K562 (cell line): ENCODE measurements at regions not wholly inside any gene's neighbourhood (a gene's known extent, or its start where the extent isn't known, plus 50 kb on each side); places are given as distances from the start of the nearest gene placed in this dataset.
A peak's percentile ranks its signal among the peaks of the same experiment; 100 is the strongest.

Experiments
- BCOR ChIP-seq: fragments of 450-650 bp; IDR thresholded peaks from 2 replicates; pipeline ENCODE4 v1.6.1; 2016
- CSDE1 ChIP-seq, 2 experiments: fragments of 450-650 bp; IDR thresholded peaks; 2 replicates each; pipeline ENCODE4 v1.6.1; 2016; ENCODE audit warnings: mild to moderate bottlenecking in 1 of 2
- FOXA1 ChIP-seq: fragments of 450-650 bp; IDR thresholded peaks from 2 replicates; pipeline ENCODE4 v1.6.1; 2016; ENCODE audit warnings: mild to moderate bottlenecking, borderline replicate concordance
- MAFG ChIP-seq: fragments of 450-650 bp; conservative IDR thresholded peaks from 2 replicates; pipeline ENCODE4 v1.6.1; 2016; ENCODE audit warnings: missing genetic modification characterization, missing compliant biosample characterization
- MCM3 ChIP-seq: fragments of 450-650 bp; IDR thresholded peaks from 2 replicates; pipeline ENCODE4 v1.6.1; 2016
- NELFE ChIP-seq: IDR thresholded peaks from 2 replicates; pipeline ENCODE4 v1.6.1; 2011; ENCODE audit warnings: mild to moderate bottlenecking; ENCODE audit not compliant: insufficient read depth, insufficient read length
- PHB ChIP-seq: fragments of 250-450 bp; sonication (Bioruptor Pico); IDR thresholded peaks from 2 replicates; pipeline ENCODE4 v1.5.0; 2021
- POLR3G ChIP-seq: IDR thresholded peaks from 2 replicates; pipeline ENCODE4 v1.6.1; 2011; ENCODE audit not compliant: insufficient read length, insufficient replicate concordance; ENCODE audit errors: extremely low read depth
- SMARCE1 ChIP-seq: fragments of 450-650 bp; IDR thresholded peaks from 2 replicates; pipeline ENCODE4 v1.7.1; 2016; ENCODE audit warnings: mild to moderate bottlenecking
- SRSF1 ChIP-seq: fragments of 200-400 bp; formaldehyde crosslinking; IDR thresholded peaks from 2 replicates; pipeline ENCODE4 v1.6.1; 2017; ENCODE audit warnings: mild to moderate bottlenecking, low read depth, low read length, moderate library complexity
- U2AF1 ChIP-seq: fragments of 200-400 bp; formaldehyde crosslinking; optimal IDR thresholded peaks from 2 replicates; pipeline ENCODE3; 2017; ENCODE audit warnings: mild to moderate bottlenecking, low read depth, low read length, moderate library complexity
- YBX1 ChIP-seq: fragments of 450-650 bp; IDR thresholded peaks from 2 replicates; pipeline ENCODE4 v1.7.1; 2016; ENCODE audit warnings: mild to moderate bottlenecking
- ZBED1 ChIP-seq: IDR thresholded peaks from 2 replicates; pipeline ENCODE4 v1.6.1; 2014
- ZSCAN29 ChIP-seq: fragments of 450-650 bp; IDR thresholded peaks from 2 replicates; pipeline ENCODE4 v1.6.1; 2017
- TF ChIP-seq, protein P1 (sequence below), 2 experiments: fragments of 450-650 bp; IDR thresholded peaks; 2 replicates each; pipeline ENCODE4 v1.6.1; 2018; ENCODE audit warnings: mild to moderate bottlenecking in 2 of 2, low read depth in 1 of 2; ENCODE audit not compliant: partially characterized antibody in 2 of 2
- TF ChIP-seq, protein P2 (sequence below): fragments of 250-450 bp; sonication (Bioruptor Pico); IDR thresholded peaks from 2 replicates; pipeline ENCODE4 v1.8.0; 2021; ENCODE audit warnings: mild to moderate bottlenecking, moderate library complexity
- TF ChIP-seq, protein P3 (sequence below): fragments of 250-450 bp; sonication (Bioruptor Pico); IDR thresholded peaks from 2 replicates; pipeline ENCODE4 v1.5.0; 2022; ENCODE audit warnings: mild to moderate bottlenecking
- TF ChIP-seq, protein P4 (sequence below): fragments of 250-450 bp; sonication (Bioruptor Pico); IDR thresholded peaks from 2 replicates; pipeline ENCODE4 v1.4.0; 2020; ENCODE audit warnings: mild to moderate bottlenecking, moderate library complexity

DNA sequence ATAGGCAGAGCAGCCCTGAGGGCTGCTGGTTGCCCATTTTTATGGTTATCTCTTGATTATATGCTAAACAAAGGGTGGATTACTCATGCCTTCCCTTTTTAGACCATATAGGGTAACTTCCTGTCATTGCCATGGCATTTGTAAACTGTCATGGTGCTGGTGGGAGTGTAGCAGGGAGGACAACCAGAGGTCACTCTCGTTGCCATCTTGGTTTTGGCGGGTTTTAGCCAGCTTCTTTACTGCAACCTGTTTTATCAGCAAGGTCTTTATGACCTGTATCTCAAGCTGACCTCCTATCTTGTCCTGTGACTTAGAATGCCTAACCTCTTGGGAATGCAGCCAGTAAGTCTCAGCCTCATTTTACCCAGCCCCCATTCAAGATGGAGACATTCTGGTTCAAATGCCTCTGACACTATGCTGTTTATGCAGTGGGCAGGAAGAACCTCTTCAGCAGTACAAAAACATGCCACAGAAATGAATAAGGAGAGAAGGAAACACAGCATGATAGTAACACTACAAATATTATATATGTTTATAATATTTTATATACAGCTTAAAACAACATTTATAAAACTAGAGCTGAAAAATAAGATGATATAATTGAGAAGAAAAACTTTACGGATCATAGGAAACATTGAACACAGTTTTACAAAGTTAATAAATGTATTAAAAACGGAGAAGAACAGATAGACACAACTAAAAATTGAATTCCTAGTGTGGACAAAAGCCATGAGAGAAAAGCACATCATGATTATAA lies 58.9 kb upstream of the SAMD5 start (continued):
- TF ChIP-seq POLR3G (no peak), ZBED1 (no peak), ZSCAN29 (no peak), YBX1 (no peak), BCOR (no peak), MCM3 (no peak), MAFG (tag) (no peak), PHB (CRISPR knock-in tag) (no peak), FOXA1 (no peak), CSDE1 (IDR thresholded peaks at IDR 0.05) (no peak), SRSF1 (no peak), U2AF1 (no peak), NELFE (no peak), SMARCE1 (no peak)
- TF ChIP-seq, protein P1, sequence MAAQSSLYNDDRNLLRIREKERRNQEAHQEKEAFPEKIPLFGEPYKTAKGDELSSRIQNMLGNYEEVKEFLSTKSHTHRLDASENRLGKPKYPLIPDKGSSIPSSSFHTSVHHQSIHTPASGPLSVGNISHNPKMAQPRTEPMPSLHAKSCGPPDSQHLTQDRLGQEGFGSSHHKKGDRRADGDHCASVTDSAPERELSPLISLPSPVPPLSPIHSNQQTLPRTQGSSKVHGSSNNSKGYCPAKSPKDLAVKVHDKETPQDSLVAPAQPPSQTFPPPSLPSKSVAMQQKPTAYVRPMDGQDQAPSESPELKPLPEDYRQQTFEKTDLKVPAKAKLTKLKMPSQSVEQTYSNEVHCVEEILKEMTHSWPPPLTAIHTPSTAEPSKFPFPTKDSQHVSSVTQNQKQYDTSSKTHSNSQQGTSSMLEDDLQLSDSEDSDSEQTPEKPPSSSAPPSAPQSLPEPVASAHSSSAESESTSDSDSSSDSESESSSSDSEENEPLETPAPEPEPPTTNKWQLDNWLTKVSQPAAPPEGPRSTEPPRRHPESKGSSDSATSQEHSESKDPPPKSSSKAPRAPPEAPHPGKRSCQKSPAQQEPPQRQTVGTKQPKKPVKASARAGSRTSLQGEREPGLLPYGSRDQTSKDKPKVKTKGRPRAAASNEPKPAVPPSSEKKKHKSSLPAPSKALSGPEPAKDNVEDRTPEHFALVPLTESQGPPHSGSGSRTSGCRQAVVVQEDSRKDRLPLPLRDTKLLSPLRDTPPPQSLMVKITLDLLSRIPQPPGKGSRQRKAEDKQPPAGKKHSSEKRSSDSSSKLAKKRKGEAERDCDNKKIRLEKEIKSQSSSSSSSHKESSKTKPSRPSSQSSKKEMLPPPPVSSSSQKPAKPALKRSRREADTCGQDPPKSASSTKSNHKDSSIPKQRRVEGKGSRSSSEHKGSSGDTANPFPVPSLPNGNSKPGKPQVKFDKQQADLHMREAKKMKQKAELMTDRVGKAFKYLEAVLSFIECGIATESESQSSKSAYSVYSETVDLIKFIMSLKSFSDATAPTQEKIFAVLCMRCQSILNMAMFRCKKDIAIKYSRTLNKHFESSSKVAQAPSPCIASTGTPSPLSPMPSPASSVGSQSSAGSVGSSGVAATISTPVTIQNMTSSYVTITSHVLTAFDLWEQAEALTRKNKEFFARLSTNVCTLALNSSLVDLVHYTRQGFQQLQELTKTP (IDR thresholded peaks at IDR 0.05; ENCODE audit: low read depth in 1 of 2, partially characterized antibody in 2 of 2): no peak
- TF ChIP-seq, protein P2, sequence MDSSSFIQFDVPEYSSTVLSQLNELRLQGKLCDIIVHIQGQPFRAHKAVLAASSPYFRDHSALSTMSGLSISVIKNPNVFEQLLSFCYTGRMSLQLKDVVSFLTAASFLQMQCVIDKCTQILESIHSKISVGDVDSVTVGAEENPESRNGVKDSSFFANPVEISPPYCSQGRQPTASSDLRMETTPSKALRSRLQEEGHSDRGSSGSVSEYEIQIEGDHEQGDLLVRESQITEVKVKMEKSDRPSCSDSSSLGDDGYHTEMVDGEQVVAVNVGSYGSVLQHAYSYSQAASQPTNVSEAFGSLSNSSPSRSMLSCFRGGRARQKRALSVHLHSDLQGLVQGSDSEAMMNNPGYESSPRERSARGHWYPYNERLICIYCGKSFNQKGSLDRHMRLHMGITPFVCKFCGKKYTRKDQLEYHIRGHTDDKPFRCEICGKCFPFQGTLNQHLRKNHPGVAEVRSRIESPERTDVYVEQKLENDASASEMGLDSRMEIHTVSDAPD: no peak
- TF ChIP-seq, protein P3, sequence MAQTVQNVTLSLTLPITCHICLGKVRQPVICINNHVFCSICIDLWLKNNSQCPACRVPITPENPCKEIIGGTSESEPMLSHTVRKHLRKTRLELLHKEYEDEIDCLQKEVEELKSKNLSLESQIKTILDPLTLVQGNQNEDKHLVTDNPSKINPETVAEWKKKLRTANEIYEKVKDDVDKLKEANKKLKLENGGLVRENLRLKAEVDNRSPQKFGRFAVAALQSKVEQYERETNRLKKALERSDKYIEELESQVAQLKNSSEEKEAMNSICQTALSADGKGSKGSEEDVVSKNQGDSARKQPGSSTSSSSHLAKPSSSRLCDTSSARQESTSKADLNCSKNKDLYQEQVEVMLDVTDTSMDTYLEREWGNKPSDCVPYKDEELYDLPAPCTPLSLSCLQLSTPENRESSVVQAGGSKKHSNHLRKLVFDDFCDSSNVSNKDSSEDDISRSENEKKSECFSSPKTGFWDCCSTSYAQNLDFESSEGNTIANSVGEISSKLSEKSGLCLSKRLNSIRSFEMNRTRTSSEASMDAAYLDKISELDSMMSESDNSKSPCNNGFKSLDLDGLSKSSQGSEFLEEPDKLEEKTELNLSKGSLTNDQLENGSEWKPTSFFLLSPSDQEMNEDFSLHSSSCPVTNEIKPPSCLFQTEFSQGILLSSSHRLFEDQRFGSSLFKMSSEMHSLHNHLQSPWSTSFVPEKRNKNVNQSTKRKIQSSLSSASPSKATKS: peak; percentile 83; the same call in 1 of the 2 replicates
- TF ChIP-seq, protein P4, sequence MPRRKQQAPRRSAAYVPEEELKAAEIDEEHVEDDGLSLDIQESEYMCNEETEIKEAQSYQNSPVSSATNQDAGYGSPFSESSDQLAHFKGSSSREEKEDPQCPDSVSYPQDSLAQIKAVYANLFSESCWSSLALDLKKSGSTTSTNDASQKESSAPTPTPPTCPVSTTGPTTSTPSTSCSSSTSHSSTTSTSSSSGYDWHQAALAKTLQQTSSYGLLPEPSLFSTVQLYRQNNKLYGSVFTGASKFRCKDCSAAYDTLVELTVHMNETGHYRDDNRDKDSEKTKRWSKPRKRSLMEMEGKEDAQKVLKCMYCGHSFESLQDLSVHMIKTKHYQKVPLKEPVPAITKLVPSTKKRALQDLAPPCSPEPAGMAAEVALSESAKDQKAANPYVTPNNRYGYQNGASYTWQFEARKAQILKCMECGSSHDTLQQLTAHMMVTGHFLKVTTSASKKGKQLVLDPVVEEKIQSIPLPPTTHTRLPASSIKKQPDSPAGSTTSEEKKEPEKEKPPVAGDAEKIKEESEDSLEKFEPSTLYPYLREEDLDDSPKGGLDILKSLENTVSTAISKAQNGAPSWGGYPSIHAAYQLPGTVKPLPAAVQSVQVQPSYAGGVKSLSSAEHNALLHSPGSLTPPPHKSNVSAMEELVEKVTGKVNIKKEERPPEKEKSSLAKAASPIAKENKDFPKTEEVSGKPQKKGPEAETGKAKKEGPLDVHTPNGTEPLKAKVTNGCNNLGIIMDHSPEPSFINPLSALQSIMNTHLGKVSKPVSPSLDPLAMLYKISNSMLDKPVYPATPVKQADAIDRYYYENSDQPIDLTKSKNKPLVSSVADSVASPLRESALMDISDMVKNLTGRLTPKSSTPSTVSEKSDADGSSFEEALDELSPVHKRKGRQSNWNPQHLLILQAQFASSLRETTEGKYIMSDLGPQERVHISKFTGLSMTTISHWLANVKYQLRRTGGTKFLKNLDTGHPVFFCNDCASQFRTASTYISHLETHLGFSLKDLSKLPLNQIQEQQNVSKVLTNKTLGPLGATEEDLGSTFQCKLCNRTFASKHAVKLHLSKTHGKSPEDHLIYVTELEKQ (CRISPR knock-in tag): peak; percentile 92
